Left lung (tissue), 4 donors: ENCODE measurements at regions not wholly inside any gene's neighbourhood (a gene's known extent, or its start where the extent isn't known, plus 50 kb on each side); places are given as distances from the start of the nearest gene placed in this dataset.

Source experiments
- ATAC-seq: fragments of 200-7000 bp; cut with Tn5 transposase; one replicate; pipeline ENCODE4 v1.9.1; 2020; ENCODE audit warnings: moderate library complexity
- DNase-seq, 4 donors: peaks; one replicate each; pipeline ENCODE4 v3.0.0-alpha.2; 2013 to 2020
- H3K27ac ChIP-seq, 2 donors: fragments of 200-600 bp; sonication (generic) in 1 of 2; one replicate each; pipeline versions ENCODE4 v1.5.0 to v1.8.0; 2020 to 2021
- H3K27me3 ChIP-seq, 2 donors: fragments of 200-600 bp; sonication (generic) in 1 of 2; one replicate each; pipeline versions ENCODE4 v1.5.0 to v1.8.0; 2020 to 2021
- H3K36me3 ChIP-seq, 2 donors: fragments of 200-600 bp; sonication (generic) in 1 of 2; one replicate each; pipeline versions ENCODE4 v1.5.0 to v1.8.0; 2020 to 2021
- H3K4me1 ChIP-seq, 2 donors: fragments of 200-600 bp; one replicate each; pipeline ENCODE4 v1.8.0; 2021
- H3K4me3 ChIP-seq, 2 donors: fragments of 200-600 bp; sonication (generic) in 1 of 2; one replicate each; pipeline versions ENCODE4 v1.5.0 to v1.8.0; 2020 to 2021; ENCODE audit warnings: mild to moderate bottlenecking in 1 of 2
- H3K9me3 ChIP-seq, 2 donors: fragments of 200-600 bp; sonication (generic) in 1 of 2; one replicate each; pipeline versions ENCODE4 v1.5.0 to v1.8.0; 2020 to 2021
- intact Hi-C, 2 donors: fragments of 100-400 bp; cut with DNase I; formaldehyde crosslinking; loops; one replicate each; pipeline versions ENCODE4 v1.11.2 to v1.14.2; 2022
- TF ChIP-seq, protein P1 (sequence below), 2 donors: fragments of 200-600 bp; sonication (generic) in 1 of 2; IDR thresholded peaks; one replicate each; pipeline versions ENCODE4 v1.5.0 to v1.8.0; 2021; ENCODE audit warnings: antibody characterized with exemption in 2 of 2
- donor health status: DM: no; HTN: yes; CAD: no.
- donor health status: DM: no; HTN: no; CAD: no.

DNA sequence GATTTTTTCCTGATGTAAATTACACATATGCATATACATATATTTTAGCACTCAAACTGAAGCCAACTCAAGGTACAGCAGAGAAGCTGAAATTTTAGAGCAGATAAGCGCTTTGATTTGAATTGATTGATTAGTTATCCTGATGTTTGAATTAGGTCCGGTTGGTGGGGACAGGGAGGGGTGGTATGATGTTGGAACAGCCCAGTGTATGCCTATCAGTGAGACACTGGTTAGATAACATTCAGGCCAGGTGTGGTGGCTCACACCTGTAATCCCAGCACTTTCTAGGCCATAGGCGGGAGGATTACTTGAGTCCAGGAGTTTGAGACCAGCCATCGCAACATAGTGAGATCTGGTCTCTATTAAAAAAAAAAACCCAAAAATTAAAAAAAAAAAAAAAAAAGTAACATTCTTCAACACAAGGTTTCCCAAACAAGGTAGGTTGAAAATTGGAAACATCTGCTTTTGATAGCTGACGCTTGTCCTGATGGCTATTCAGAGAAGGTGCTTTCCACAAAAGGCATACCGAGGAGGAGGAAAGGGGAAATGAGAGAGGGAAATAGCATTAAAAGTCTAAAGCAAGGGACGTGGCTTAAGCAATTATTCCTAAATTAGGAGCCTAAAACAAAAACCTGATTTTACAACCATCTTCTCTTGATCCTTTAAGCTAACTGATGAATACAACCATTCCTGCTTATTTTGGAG, 288.4 kb upstream of the JARID2 start:
- H3K4me1 ChIP-seq, result no peaks in the 10 kb centered on the region
- ATAC-seq (no peak), DNase-seq (no peak)
- TF ChIP-seq, protein P1, sequence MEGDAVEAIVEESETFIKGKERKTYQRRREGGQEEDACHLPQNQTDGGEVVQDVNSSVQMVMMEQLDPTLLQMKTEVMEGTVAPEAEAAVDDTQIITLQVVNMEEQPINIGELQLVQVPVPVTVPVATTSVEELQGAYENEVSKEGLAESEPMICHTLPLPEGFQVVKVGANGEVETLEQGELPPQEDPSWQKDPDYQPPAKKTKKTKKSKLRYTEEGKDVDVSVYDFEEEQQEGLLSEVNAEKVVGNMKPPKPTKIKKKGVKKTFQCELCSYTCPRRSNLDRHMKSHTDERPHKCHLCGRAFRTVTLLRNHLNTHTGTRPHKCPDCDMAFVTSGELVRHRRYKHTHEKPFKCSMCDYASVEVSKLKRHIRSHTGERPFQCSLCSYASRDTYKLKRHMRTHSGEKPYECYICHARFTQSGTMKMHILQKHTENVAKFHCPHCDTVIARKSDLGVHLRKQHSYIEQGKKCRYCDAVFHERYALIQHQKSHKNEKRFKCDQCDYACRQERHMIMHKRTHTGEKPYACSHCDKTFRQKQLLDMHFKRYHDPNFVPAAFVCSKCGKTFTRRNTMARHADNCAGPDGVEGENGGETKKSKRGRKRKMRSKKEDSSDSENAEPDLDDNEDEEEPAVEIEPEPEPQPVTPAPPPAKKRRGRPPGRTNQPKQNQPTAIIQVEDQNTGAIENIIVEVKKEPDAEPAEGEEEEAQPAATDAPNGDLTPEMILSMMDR (IDR thresholded peaks at IDR 0.05), result no peak
- no peak overlapping the region for H3K27ac ChIP-seq
- no peak overlapping the region for H3K4me3 ChIP-seq
- no peaks in the 10 kb centered on the region for H3K36me3 ChIP-seq
- intact Hi-C loops, result no loop called here
- no peaks in the 10 kb centered on the region for H3K27me3 ChIP-seq
- H3K9me3 ChIP-seq, result peaks cover 0 to 3% of the 10 kb centered on the region in 2 donors

DNA sequence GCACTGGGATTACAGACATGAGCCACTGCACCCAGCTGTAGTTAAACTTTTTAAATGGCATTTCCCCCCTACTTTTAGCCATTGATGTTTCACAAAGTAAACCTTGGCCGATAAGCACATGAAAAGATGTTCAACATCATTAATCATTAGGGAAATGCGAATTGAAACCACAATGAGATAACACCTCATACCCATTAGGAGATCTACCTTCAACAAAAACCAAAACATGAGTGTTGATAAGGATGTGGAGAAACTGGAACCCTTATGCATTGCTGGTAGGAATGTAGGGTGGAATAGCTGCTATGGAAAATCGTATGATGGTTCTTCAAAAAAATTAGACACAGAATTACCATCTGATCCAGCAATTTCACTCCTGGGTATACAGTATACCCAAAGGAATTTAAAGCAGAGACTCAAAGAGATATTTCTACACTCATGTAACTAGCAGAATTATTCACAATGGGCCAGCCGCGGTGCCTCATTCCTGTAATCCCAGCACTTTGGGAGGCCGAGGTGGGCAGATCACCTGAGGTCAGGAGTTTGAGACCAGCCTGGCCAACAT, 286.5 kb upstream of the JARID2 start:
- Histone ChIP-seq H3K9me3 (peaks cover 0 to 3% of the 10 kb centered on the region in 2 donors), H3K27me3 (no peaks in the 10 kb centered on the region), H3K4me1 (no peaks in the 10 kb centered on the region), H3K4me3 (no peak overlapping the region), H3K27ac (no peak overlapping the region), H3K36me3 (no peaks in the 10 kb centered on the region)
- DNase-seq, result no peak
- intact Hi-C loops, result no loop called here
- ATAC-seq, result no peak
- TF ChIP-seq, protein P1 (IDR thresholded peaks at IDR 0.05), result no peak

DNA sequence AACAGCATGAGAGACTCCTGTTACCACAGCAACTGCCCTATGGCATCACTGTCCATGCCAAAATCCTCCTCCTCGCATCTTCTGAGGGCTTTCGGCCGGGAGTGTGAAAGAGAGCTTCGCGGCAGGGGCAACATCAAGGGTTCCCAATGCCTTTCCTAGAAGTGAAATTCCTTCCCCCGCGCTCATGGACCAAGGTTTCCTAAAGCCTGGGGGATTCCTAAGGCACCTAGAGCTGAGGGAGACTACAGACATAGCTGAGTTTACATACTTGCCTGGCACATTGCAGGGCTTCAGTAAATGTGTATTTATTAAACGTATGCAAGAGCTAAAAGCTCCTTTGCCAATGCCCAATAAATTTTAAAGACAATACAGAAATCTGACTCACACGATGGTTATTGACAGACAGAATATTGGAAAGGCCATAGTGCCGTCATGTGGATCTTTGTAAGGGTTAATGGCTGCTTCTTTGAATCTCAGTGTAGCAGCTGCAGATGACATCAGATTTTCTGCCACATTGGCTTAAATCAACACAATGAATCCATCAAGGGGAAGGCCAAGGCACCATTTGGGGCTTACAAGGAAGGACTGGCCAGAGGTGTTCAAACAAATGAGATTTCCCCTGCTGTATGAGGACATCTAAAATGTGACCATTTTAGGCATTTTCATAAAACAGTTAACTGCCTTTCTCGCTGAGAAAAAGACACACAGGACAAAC, 281.2 kb upstream of the JARID2 start:
- H3K27me3 ChIP-seq, result no peaks in the 10 kb centered on the region
- H3K4me3 ChIP-seq, result no peak overlapping the region
- H3K27ac ChIP-seq, result no peak overlapping the region
- no peak for DNase-seq
- H3K36me3 ChIP-seq, result no peaks in the 10 kb centered on the region
- ATAC-seq, result no peak
- TF ChIP-seq, protein P1 (IDR thresholded peaks at IDR 0.05), result no peak
- peaks cover 0 to 7% of the 10 kb centered on the region in 2 donors for H3K9me3 ChIP-seq
- intact Hi-C loops, result no loop called here
- H3K4me1 ChIP-seq, result peaks cover 0 to 8% of the 10 kb centered on the region in 2 donors

DNA sequence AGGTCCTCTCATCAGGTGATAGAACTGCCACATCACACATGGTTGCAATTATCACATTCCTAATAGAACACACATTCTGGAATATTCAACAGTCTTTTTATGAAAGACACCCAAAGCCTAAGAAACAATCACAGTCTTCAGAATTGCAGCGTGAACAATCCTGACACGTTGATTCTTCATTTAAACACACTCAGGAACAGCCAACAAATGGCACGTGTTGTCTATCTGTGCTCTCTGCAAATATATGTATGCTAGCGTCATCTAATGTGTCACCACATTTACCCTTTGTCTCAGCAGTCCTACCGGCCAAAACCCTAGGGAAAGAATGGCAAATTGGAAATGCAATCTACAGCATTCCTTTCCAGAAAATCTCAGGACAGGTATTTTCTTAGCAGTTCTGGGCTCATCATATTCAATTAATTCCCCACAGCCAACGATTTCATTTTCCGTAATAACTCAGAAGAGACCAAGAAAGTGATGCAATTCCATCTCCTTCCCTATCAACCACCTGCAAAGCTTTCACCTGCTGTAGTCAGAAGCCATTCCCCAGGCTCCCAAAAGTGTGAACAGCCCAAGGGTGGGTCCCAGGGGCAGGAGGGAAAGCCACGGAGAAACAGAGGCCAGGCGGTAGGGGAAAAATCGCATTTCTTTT, 280.3 kb upstream of the JARID2 start:
- intact Hi-C loops, result no loop called here
- TF ChIP-seq, protein P1 (IDR thresholded peaks at IDR 0.05), result no peak
- ATAC-seq, result no peak

More for the DNA sequence above, 280.3 kb upstream of the JARID2 start:
- Histone ChIP-seq H3K27me3 (no peaks in the 10 kb centered on the region), H3K9me3 (peaks cover 0 to 7% of the 10 kb centered on the region in 2 donors), H3K4me1 (peaks cover 0 to 8% of the 10 kb centered on the region in 2 donors), H3K27ac (no peak overlapping the region), H3K36me3 (no peaks in the 10 kb centered on the region), H3K4me3 (no peak overlapping the region)
- DNase-seq, result no peak
